GM23338 (cell line): ENCODE measurements at regions not wholly inside any gene's neighbourhood (a gene's known extent, or its start where the extent isn't known, plus 50 kb on each side); places are given as distances from the start of the nearest gene placed in this dataset.

Source experiments
- ATAC-seq: fragments of 200-7000 bp; cut with Tn5 transposase; 3 replicates; pipeline ENCODE4 v1.9.1; 2020
- DNase-seq: peaks from one replicate; pipeline ENCODE4 v3.0.0-alpha.2; 2015; ENCODE audit warnings: low spot score
- H2AFZ ChIP-seq: fragments of 200-600 bp; sonication (generic); 2 replicates; pipeline ENCODE4 v1.8.0; 2016; ENCODE audit warnings: antibody characterized with exemption, mild to moderate bottlenecking, moderate library complexity
- H3F3A ChIP-seq: fragments of 200-600 bp; sonication (generic); replicated peaks from 2 replicates; pipeline ENCODE4 v1.8.0; 2017; ENCODE audit warnings: antibody characterized with exemption, mixed run types, low read depth
- H3K27ac ChIP-seq: fragments of 200-600 bp; sonication (generic); 2 replicates; pipeline ENCODE4 v1.6.1; 2016; ENCODE audit warnings: low read depth
- H3K27me3 ChIP-seq: fragments of 200-600 bp; sonication (generic); 2 replicates; pipeline ENCODE4 v1.8.0; 2016; ENCODE audit warnings: mild to moderate bottlenecking, mixed run types, moderate library complexity; ENCODE audit not compliant: insufficient read depth
- H3K36me3 ChIP-seq: fragments of 200-600 bp; sonication (generic); 2 replicates; pipeline ENCODE4 v1.8.0; 2016; ENCODE audit warnings: mild to moderate bottlenecking; ENCODE audit not compliant: insufficient read depth
- H3K4me1 ChIP-seq: fragments of 200-600 bp; sonication (generic); 2 replicates; pipeline ENCODE4 v1.8.0; 2016; ENCODE audit warnings: mild to moderate bottlenecking, moderate library complexity; ENCODE audit not compliant: insufficient read depth
- H3K4me2 ChIP-seq: fragments of 200-600 bp; sonication (generic); 2 replicates; pipeline ENCODE4 v1.7.1; 2017; ENCODE audit warnings: mixed run types
- H3K4me3 ChIP-seq: fragments of 200-600 bp; sonication (generic); 2 replicates; pipeline ENCODE4 v1.6.1; 2016; ENCODE audit warnings: mixed run types
- H3K79me2 ChIP-seq: fragments of 200-600 bp; sonication (generic); replicated peaks from 2 replicates; pipeline ENCODE4 v1.8.0; 2017; ENCODE audit warnings: mild to moderate bottlenecking; ENCODE audit not compliant: insufficient read depth
- H3K9me2 ChIP-seq: fragments of 200-600 bp; sonication (generic); 2 replicates; pipeline ENCODE4 v1.8.0; 2017; ENCODE audit not compliant: insufficient read depth
- H4K20me1 ChIP-seq: fragments of 200-600 bp; sonication (generic); replicated peaks from 2 replicates; pipeline ENCODE4 v1.8.0; 2017; ENCODE audit warnings: mild to moderate bottlenecking; ENCODE audit not compliant: insufficient read depth
- H3K27ac Mint-ChIP-seq: 2 replicates; pipeline ENCODE4 v1.8.0; 2020; ENCODE audit warnings: inconsistent platforms, mild to moderate bottlenecking, moderate library complexity, mixed read lengths
- H3K27me3 Mint-ChIP-seq: 3 replicates; pipeline ENCODE4 v1.8.0; 2022; ENCODE audit warnings: low read depth, mild to moderate bottlenecking, moderate library complexity, mixed read lengths, inconsistent platforms; ENCODE audit not compliant: insufficient read depth, poor library complexity
- H3K36me3 Mint-ChIP-seq: 3 replicates; pipeline ENCODE4 v1.8.0; 2021; ENCODE audit warnings: low read depth, mild to moderate bottlenecking, inconsistent platforms, moderate library complexity, mixed read lengths
- H3K4me1 Mint-ChIP-seq: 3 replicates; pipeline ENCODE4 v1.8.0; 2020; ENCODE audit warnings: mild to moderate bottlenecking, inconsistent platforms, mixed read lengths
- H3K4me3 Mint-ChIP-seq: 3 replicates; pipeline ENCODE4 v1.8.0; 2021; ENCODE audit warnings: moderate library complexity, mild to moderate bottlenecking, inconsistent platforms, mixed read lengths
- H3K9me3 Mint-ChIP-seq: 3 replicates; pipeline ENCODE4 v1.8.0; 2020; ENCODE audit warnings: moderate library complexity, mild to moderate bottlenecking, inconsistent platforms, mixed read lengths
- CREB1 ChIP-seq: fragments of 250-450 bp; sonication (Bioruptor Pico); IDR thresholded peaks from 2 replicates; pipeline ENCODE4 v1.5.0; 2020; ENCODE audit warnings: low read depth, mild to moderate bottlenecking, moderate library complexity
- CTCF ChIP-seq, 2 experiments: fragments of 200-600 bp in 1 of 2; sonication (generic) in 1 of 2; conservative IDR thresholded peaks; 2 replicates each; pipeline versions ENCODE4 v1.5.1 to v1.6.1; 2016 to 2017; ENCODE audit warnings: antibody characterized with exemption in 2 of 2, low read depth in 2 of 2, mild to moderate bottlenecking in 2 of 2, moderate library complexity in 1 of 2
- ETS1 ChIP-seq: IDR thresholded peaks from 2 replicates; pipeline ENCODE4 v1.6.1; 2016; ENCODE audit warnings: antibody characterized with exemption
- EZH2 ChIP-seq: fragments of 200-600 bp; sonication (generic); IDR thresholded peaks from one replicate; pipeline ENCODE4 v1.8.0; 2017; ENCODE audit warnings: antibody characterized with exemption, mild to moderate bottlenecking, low read depth; ENCODE audit not compliant: unreplicated experiment
- EZH2phosphoT487 ChIP-seq: fragments of 200-600 bp; sonication (generic); IDR thresholded peaks from one replicate; pipeline ENCODE4 v1.8.1; 2018; ENCODE audit warnings: antibody characterized with exemption; ENCODE audit not compliant: unreplicated experiment
- JUNB ChIP-seq: IDR thresholded peaks from one replicate; pipeline ENCODE4 v1.6.1; 2016; ENCODE audit warnings: antibody characterized with exemption; ENCODE audit not compliant: unreplicated experiment
- NANOG ChIP-seq: IDR thresholded peaks from 2 replicates; pipeline ENCODE4 v1.6.1; 2016; ENCODE audit warnings: antibody characterized with exemption, borderline replicate concordance
- POLR2AphosphoS5 ChIP-seq: IDR thresholded peaks from 2 replicates; pipeline ENCODE4 v1.6.1; 2016; ENCODE audit warnings: antibody characterized with exemption, low read depth
- REST ChIP-seq: IDR thresholded peaks from one replicate; pipeline ENCODE4 v1.6.1; 2018; ENCODE audit warnings: antibody characterized with exemption; ENCODE audit not compliant: unreplicated experiment
- STAT1 ChIP-seq: IDR thresholded peaks from one replicate; pipeline ENCODE4 v1.6.1; 2016; ENCODE audit warnings: antibody characterized with exemption; ENCODE audit not compliant: unreplicated experiment
- ZNF114 ChIP-seq: fragments of 250-450 bp; sonication (Bioruptor Pico); IDR thresholded peaks from 2 replicates; pipeline ENCODE4 v1.5.0; 2020; ENCODE audit warnings: mild to moderate bottlenecking, moderate library complexity
- ZNF331 ChIP-seq: fragments of 250-450 bp; sonication (Bioruptor Pico); IDR thresholded peaks from 2 replicates; pipeline ENCODE4 v1.5.0; 2020; ENCODE audit warnings: low read depth, mild to moderate bottlenecking, moderate library complexity
- ZNF462 ChIP-seq: fragments of 250-450 bp; sonication (Bioruptor Pico); IDR thresholded peaks from 2 replicates; pipeline ENCODE4 v1.5.0; 2020; ENCODE audit warnings: mild to moderate bottlenecking, moderate library complexity

GRCh38 chr6:93165850-93166430 is 253.4 kb downstream of the EPHA7 start:
- no peak overlapping the region for H3K27ac Mint-ChIP-seq

More at GRCh38 chr6:93165850-93166430, 253.4 kb downstream of the EPHA7 start:
- ATAC-seq (no peak), DNase-seq (no peak)
- Mint-ChIP-seq H3K27me3 (no peaks in the 10 kb centered on the region), H3K36me3 (no peaks in the 10 kb centered on the region), H3K4me1 (no peaks in the 10 kb centered on the region), H3K4me3 (no peak overlapping the region), H3K9me3 (no peaks in the 10 kb centered on the region)
- no peaks in the 10 kb centered on the region for H4K20me1 ChIP-seq
- no peak overlapping the region for H2AFZ ChIP-seq
- no peaks in the 10 kb centered on the region for H3K79me2 ChIP-seq
- H3K9me2 ChIP-seq = no peaks in the 10 kb centered on the region
- H3K27me3 ChIP-seq = no peaks in the 10 kb centered on the region
- H3K4me3 ChIP-seq = no peak overlapping the region
- H3K4me1 ChIP-seq = no peaks in the 10 kb centered on the region
- TF ChIP-seq CREB1 (CRISPR knock-in tag) (no peak), STAT1 (no peak), ZNF462 (no peak), ZNF331 (no peak), EZH2 (no peak), NANOG (no peak), JUNB (no peak), EZH2phosphoT487 (no peak), REST (no peak), ZNF114 (CRISPR knock-in tag) (no peak), ETS1 (no peak), CTCF (conservative IDR thresholded peaks at IDR 0.05; ENCODE audit: low read depth in 2 of 2) (no peak), POLR2AphosphoS5 (no peak)
- no peaks in the 10 kb centered on the region for H3K36me3 ChIP-seq
- H3F3A ChIP-seq = no peaks in the 10 kb centered on the region
- H3K4me2 ChIP-seq = no peak overlapping the region
- H3K27ac ChIP-seq = no peak overlapping the region
